ENCODE measurements at regions not wholly inside any gene's neighbourhood (a gene's known extent, or its start where the extent isn't known, plus 50 kb on each side); places are given as distances from the start of the nearest gene placed in this dataset.
"Not testable (repeated sequence)": the region's sequence is repeated elsewhere in the genome, so short reads cannot be mapped to it uniquely, and the experiment has no call there.

- not testable (repeated sequence) for TF ChIP-seq CTCF (IDR thresholded peaks at IDR 0.05 in 8 of 11, conservative IDR thresholded peaks at IDR 0.05 in 3 of 11); POLR2AphosphoS5 (IDR thresholded peaks at IDR 0.05)
Observed at GRCh38 chr9:85843949-85844348, 97.0 kb upstream of the NAA35 start.
